ENCODE measurements at regions not wholly inside any gene's neighbourhood (a gene's known extent, or its start where the extent isn't known, plus 50 kb on each side); places are given as distances from the start of the nearest gene placed in this dataset.

- DNase-seq, result no peak
Observed at GRCh38 chr13:74710006-74710405, 575.8 kb upstream of the KLF12 start.

GRCh38 chr13:74709226-74709625, 575.0 kb upstream of the KLF12 start:
- no peak for DNase-seq

GRCh38 chr13:74708629-74709028, 574.4 kb upstream of the KLF12 start:
- no peak for DNase-seq

- DNase-seq, result no peak
Observed at GRCh38 chr13:74707291-74707690, 573.1 kb upstream of the KLF12 start.

GRCh38 chr13:74706801-74707200, 572.6 kb upstream of the KLF12 start:
- DNase-seq, result no peak

GRCh38 chr13:74705438-74705837, 571.2 kb upstream of the KLF12 start:
- no peak for DNase-seq

- no peak for DNase-seq
Observed at GRCh38 chr13:74703855-74704387, 569.7 kb upstream of the KLF12 start.

- DNase-seq, result no peak
Observed at GRCh38 chr13:74696148-74696922, 562.1 kb upstream of the KLF12 start.

GRCh38 chr13:74695021-74695800, 561.0 kb upstream of the KLF12 start:
- DNase-seq, result no peak

- DNase-seq, result no peak
Observed at GRCh38 chr13:74687442-74688182, 553.4 kb upstream of the KLF12 start.

GRCh38 chr13:74683411-74683810, 549.2 kb upstream of the KLF12 start:
- no peak for DNase-seq

- no peak for DNase-seq
Observed at GRCh38 chr13:74682746-74683145, 548.5 kb upstream of the KLF12 start.

GRCh38 chr13:74681891-74682290, 547.7 kb upstream of the KLF12 start:
- DNase-seq, result no peak

- DNase-seq, result no peak
Observed at GRCh38 chr13:74678308-74678965, 544.2 kb upstream of the KLF12 start.

GRCh38 chr13:74675972-74676371, 541.8 kb upstream of the KLF12 start:
- no peak for DNase-seq

- DNase-seq, result no peak
Observed at GRCh38 chr13:74675182-74675581, 541.0 kb upstream of the KLF12 start.

- no peak for DNase-seq
Observed at GRCh38 chr13:74674720-74675119, 540.5 kb upstream of the KLF12 start.

GRCh38 chr13:74669149-74669548, 534.9 kb upstream of the KLF12 start:
- no peak for DNase-seq

- DNase-seq, result no peak
Observed at GRCh38 chr13:74667656-74668203, 533.5 kb upstream of the KLF12 start.

GRCh38 chr13:74662905-74663304, 528.7 kb upstream of the KLF12 start:
- DNase-seq, result no peak

GRCh38 chr13:74661851-74662250, 527.6 kb upstream of the KLF12 start:
- DNase-seq, result no peak

GRCh38 chr13:74657765-74658164, 523.6 kb upstream of the KLF12 start:
- DNase-seq, result no peak
